ENCODE measurements at regions not wholly inside any gene's neighbourhood (a gene's known extent, or its start where the extent isn't known, plus 50 kb on each side); places are given as distances from the start of the nearest gene placed in this dataset.
"Not testable (repeated sequence)": the region's sequence is repeated elsewhere in the genome, so short reads cannot be mapped to it uniquely, and the experiment has no call there.

GRCh38 chr4:97013309-97013708, 1130.0 kb downstream of the STPG2 start:
- no peak for DNase-seq

GRCh38 chr4:97013711-97014110, 1129.6 kb downstream of the STPG2 start:
- DNase-seq = no peak

GRCh38 chr4:97015301-97015700, 1128.0 kb downstream of the STPG2 start:
- DNase-seq = no peak

GRCh38 chr4:97016186-97016907, 1126.9 kb downstream of the STPG2 start:
- DNase-seq = no peak

- no peak for DNase-seq
These were observed 1115.4 kb downstream of the STPG2 start for GRCh38 chr4:97027728-97028410.

- no peak for DNase-seq
These were observed 1114.5 kb downstream of the STPG2 start for GRCh38 chr4:97028785-97029184.

GRCh38 chr4:97037411-97038145, 1105.7 kb downstream of the STPG2 start:
- not testable (repeated sequence) for DNase-seq

- no peak for DNase-seq
These were observed 1105.1 kb downstream of the STPG2 start for GRCh38 chr4:97038146-97038516.

GRCh38 chr4:97072666-97073065, 1070.6 kb downstream of the STPG2 start:
- DNase-seq = no peak

GRCh38 chr4:97073194-97073593, 1070.1 kb downstream of the STPG2 start:
- no peak for DNase-seq

GRCh38 chr4:97074531-97074930, 1068.7 kb downstream of the STPG2 start:
- DNase-seq = no peak

- no peak for DNase-seq
These were observed 1061.3 kb downstream of the STPG2 start for GRCh38 chr4:97081951-97082350.

GRCh38 chr4:97097036-97097435, 1046.2 kb downstream of the STPG2 start:
- not testable (repeated sequence) for DNase-seq

- DNase-seq = not testable (repeated sequence)
These were observed 1042.1 kb downstream of the STPG2 start for GRCh38 chr4:97101171-97101570.

- DNase-seq = no peak
These were observed 1040.0 kb downstream of the STPG2 start for GRCh38 chr4:97103252-97103651.

GRCh38 chr4:97104006-97104405, 1039.3 kb downstream of the STPG2 start:
- no peak for DNase-seq

GRCh38 chr4:97104666-97105065, 1038.6 kb downstream of the STPG2 start:
- no peak for DNase-seq

GRCh38 chr4:97105347-97106099, 1037.8 kb downstream of the STPG2 start:
- DNase-seq = no peak

- no peak for DNase-seq
These were observed 1037.1 kb downstream of the STPG2 start for GRCh38 chr4:97106161-97106560.

- DNase-seq = no peak
These were observed 1032.8 kb downstream of the STPG2 start for GRCh38 chr4:97110506-97110905.

- no peak for DNase-seq
These were observed 1026.8 kb downstream of the STPG2 start for GRCh38 chr4:97116511-97116910.

GRCh38 chr4:97121493-97121892, 1021.8 kb downstream of the STPG2 start:
- DNase-seq = no peak

- DNase-seq = no peak
These were observed 1019.7 kb downstream of the STPG2 start for GRCh38 chr4:97123573-97123972.

Measured in activated CD4-positive, alpha-beta T cell treated with anti-CD3 and anti-CD28 coated beads, Interleukin-2, amount 50 U/mL, for 16 hours (primary cell).